ENCODE measurements at regions not wholly inside any gene's neighbourhood (a gene's known extent, or its start where the extent isn't known, plus 50 kb on each side); places are given as distances from the start of the nearest gene placed in this dataset.

DNA sequence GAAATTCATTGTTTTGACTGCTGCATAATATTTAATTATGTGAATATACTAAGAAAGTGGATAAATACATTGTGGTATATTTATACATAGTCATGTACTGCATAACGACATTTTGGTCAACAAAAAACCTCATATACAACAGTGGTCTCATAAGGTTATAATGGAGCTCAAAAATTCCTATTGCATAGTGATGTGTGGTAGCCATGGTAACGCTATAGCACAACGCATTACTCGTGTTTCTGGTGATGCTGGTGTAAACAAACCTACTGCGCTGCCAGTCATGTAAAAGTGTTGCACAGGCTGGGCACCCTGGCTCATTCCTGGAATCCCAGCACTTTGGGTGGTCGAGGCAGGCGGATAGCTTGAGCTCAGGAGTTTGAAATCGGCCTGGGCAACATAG lies 52.6 kb upstream of the NHLH2 start:
- Histone ChIP-seq H2AFZ (ENCODE audit: low read length, unreplicated experiment) (no peak overlapping the region), H3K27me3 (ENCODE audit: insufficient read depth, low read length) (no peaks in the 10 kb centered on the region), H3K36me3 (ENCODE audit: insufficient read depth, low read length) (no peaks in the 10 kb centered on the region), H3K4me3 (ENCODE audit: low read depth, low read length) (no peak overlapping the region), H3K27ac (ENCODE audit: low read depth, low read length) (no peak overlapping the region), H3K79me2 (ENCODE audit: control insufficient read depth, insufficient read depth, low read length, unreplicated experiment) (no peaks in the 10 kb centered on the region), H3K4me1 (ENCODE audit: control insufficient read depth, insufficient read depth, low read length, unreplicated experiment) (no peaks in the 10 kb centered on the region)

- Histone ChIP-seq H2AFZ (ENCODE audit: low read length, unreplicated experiment) (no peak overlapping the region), H3K27ac (ENCODE audit: low read depth, low read length) (no peak overlapping the region), H3K79me2 (ENCODE audit: control insufficient read depth, insufficient read depth, low read length, unreplicated experiment) (no peaks in the 10 kb centered on the region), H3K36me3 (ENCODE audit: insufficient read depth, low read length) (no peaks in the 10 kb centered on the region), H3K27me3 (ENCODE audit: insufficient read depth, low read length) (0 out of 2 replicates have a peak, but pooled peaks cover 4% of the 10 kb centered on the region), H3K4me1 (ENCODE audit: control insufficient read depth, insufficient read depth, low read length, unreplicated experiment) (no peaks in the 10 kb centered on the region), H3K4me3 (ENCODE audit: low read depth, low read length) (no peak overlapping the region)
Observed at GRCh38 chr1:115898020-115898419, 57.1 kb upstream of the NHLH2 start.

- H3K4me1 ChIP-seq (ENCODE audit: control insufficient read depth, insufficient read depth, low read length, unreplicated experiment), result no peaks in the 10 kb centered on the region
- no peaks in the 10 kb centered on the region for H3K36me3 ChIP-seq (ENCODE audit: insufficient read depth, low read length)
- H3K4me3 ChIP-seq (ENCODE audit: low read depth, low read length), result no peak overlapping the region
- H3K27me3 ChIP-seq (ENCODE audit: insufficient read depth, low read length), result peaks cover 25% of the 10 kb centered on the region
- H2AFZ ChIP-seq (ENCODE audit: low read length, unreplicated experiment), result no peak overlapping the region
- H3K27ac ChIP-seq (ENCODE audit: low read depth, low read length), result no peak overlapping the region
- no peaks in the 10 kb centered on the region for H3K79me2 ChIP-seq (ENCODE audit: control insufficient read depth, insufficient read depth, low read length, unreplicated experiment)
Observed at GRCh38 chr1:115900856-115901255, 59.9 kb upstream of the NHLH2 start.

DNA sequence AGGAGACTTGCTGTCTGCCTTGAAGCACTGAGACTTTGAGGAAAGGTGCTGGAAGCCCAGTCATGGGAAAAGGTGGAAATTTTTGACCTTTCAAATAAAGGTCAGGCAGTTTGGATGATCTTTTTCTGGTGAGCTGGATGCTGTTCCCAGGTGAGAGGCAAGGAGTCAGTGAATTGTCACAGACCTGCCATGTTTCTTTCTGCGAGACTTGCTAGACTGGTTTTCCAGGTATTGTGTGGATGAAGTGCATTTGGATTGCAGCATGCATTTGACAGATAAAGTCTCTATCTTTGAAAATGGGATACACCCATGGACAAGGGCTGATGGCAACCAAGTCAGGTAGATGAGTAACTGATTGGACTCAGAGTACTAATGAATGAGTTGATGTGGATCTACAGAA lies 65.7 kb upstream of the NHLH2 start:
- Histone ChIP-seq H3K4me3 (ENCODE audit: low read depth, low read length) (no peak overlapping the region), H3K79me2 (ENCODE audit: control insufficient read depth, insufficient read depth, low read length, unreplicated experiment) (no peaks in the 10 kb centered on the region), H3K36me3 (ENCODE audit: insufficient read depth, low read length) (no peaks in the 10 kb centered on the region), H2AFZ (ENCODE audit: low read length, unreplicated experiment) (no peak overlapping the region), H3K27ac (ENCODE audit: low read depth, low read length) (no peak overlapping the region), H3K4me1 (ENCODE audit: control insufficient read depth, insufficient read depth, low read length, unreplicated experiment) (no peaks in the 10 kb centered on the region), H3K27me3 (ENCODE audit: insufficient read depth, low read length) (peaks cover 33% of the 10 kb centered on the region)

GRCh38 chr1:115907092-115907491 lies 66.2 kb upstream of the NHLH2 start:
- no peaks in the 10 kb centered on the region for H3K36me3 ChIP-seq (ENCODE audit: insufficient read depth, low read length)
- no peaks in the 10 kb centered on the region for H3K4me1 ChIP-seq (ENCODE audit: control insufficient read depth, insufficient read depth, low read length, unreplicated experiment)
- H3K79me2 ChIP-seq (ENCODE audit: control insufficient read depth, insufficient read depth, low read length, unreplicated experiment), result no peaks in the 10 kb centered on the region
- no peak overlapping the region for H2AFZ ChIP-seq (ENCODE audit: low read length, unreplicated experiment)
- H3K4me3 ChIP-seq (ENCODE audit: low read depth, low read length), result no peak overlapping the region
- no peak overlapping the region for H3K27ac ChIP-seq (ENCODE audit: low read depth, low read length)
- H3K27me3 ChIP-seq (ENCODE audit: insufficient read depth, low read length), result peaks cover 33% of the 10 kb centered on the region

GRCh38 chr1:115908565-115909274 lies 67.6 kb upstream of the SLC22A15 start:
- no peak overlapping the region for H2AFZ ChIP-seq (ENCODE audit: low read length, unreplicated experiment)
- H3K4me3 ChIP-seq (ENCODE audit: low read depth, low read length), result no peak overlapping the region
- H3K27me3 ChIP-seq (ENCODE audit: insufficient read depth, low read length), result peaks cover 28% of the 10 kb centered on the region
- no peaks in the 10 kb centered on the region for H3K79me2 ChIP-seq (ENCODE audit: control insufficient read depth, insufficient read depth, low read length, unreplicated experiment)
- no peaks in the 10 kb centered on the region for H3K4me1 ChIP-seq (ENCODE audit: control insufficient read depth, insufficient read depth, low read length, unreplicated experiment)
- H3K27ac ChIP-seq (ENCODE audit: low read depth, low read length), result no peak overlapping the region
- no peaks in the 10 kb centered on the region for H3K36me3 ChIP-seq (ENCODE audit: insufficient read depth, low read length)

GRCh38 chr1:115910231-115910630 lies 66.1 kb upstream of the SLC22A15 start:
- Histone ChIP-seq H3K27ac (ENCODE audit: low read depth, low read length) (no peak overlapping the region), H3K4me1 (ENCODE audit: control insufficient read depth, insufficient read depth, low read length, unreplicated experiment) (no peaks in the 10 kb centered on the region), H3K79me2 (ENCODE audit: control insufficient read depth, insufficient read depth, low read length, unreplicated experiment) (no peaks in the 10 kb centered on the region), H3K36me3 (ENCODE audit: insufficient read depth, low read length) (no peaks in the 10 kb centered on the region), H3K4me3 (ENCODE audit: low read depth, low read length) (no peak overlapping the region), H3K27me3 (ENCODE audit: insufficient read depth, low read length) (peaks cover 17% of the 10 kb centered on the region; the same call in 1 of the 2 replicates), H2AFZ (ENCODE audit: low read length, unreplicated experiment) (no peak overlapping the region)

DNA sequence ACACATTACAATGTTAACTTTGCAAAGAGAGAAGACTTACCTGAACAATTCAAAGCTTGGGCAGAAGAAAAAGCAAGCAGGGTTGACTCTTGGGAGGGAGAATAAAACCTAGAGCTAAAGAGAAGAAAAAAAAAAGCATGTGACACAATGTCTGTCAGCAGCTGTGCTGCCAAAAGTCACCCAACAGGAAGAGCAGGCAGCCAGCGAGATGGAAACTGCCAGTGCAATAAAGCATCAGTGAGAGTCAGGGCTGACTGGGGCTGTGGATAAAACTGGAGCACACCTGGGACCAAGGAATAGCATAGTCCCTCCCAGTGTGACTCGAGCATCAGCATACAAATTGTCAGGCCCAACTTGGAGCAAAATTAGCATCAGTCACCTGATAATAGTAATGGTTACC lies 65.0 kb upstream of the SLC22A15 start:
- H3K4me1 ChIP-seq (ENCODE audit: control insufficient read depth, insufficient read depth, low read length, unreplicated experiment), result no peaks in the 10 kb centered on the region
- H3K36me3 ChIP-seq (ENCODE audit: insufficient read depth, low read length), result no peaks in the 10 kb centered on the region
- no peak overlapping the region for H2AFZ ChIP-seq (ENCODE audit: low read length, unreplicated experiment)
- H3K27me3 ChIP-seq (ENCODE audit: insufficient read depth, low read length), result peaks cover 7% of the 10 kb centered on the region; the same call in 1 of the 2 replicates
- H3K79me2 ChIP-seq (ENCODE audit: control insufficient read depth, insufficient read depth, low read length, unreplicated experiment), result no peaks in the 10 kb centered on the region
- no peak overlapping the region for H3K27ac ChIP-seq (ENCODE audit: low read depth, low read length)
- no peak overlapping the region for H3K4me3 ChIP-seq (ENCODE audit: low read depth, low read length)

GRCh38 chr1:115912116-115912515 lies 64.2 kb upstream of the SLC22A15 start:
- Histone ChIP-seq H3K27ac (ENCODE audit: low read depth, low read length) (no peak overlapping the region), H3K36me3 (ENCODE audit: insufficient read depth, low read length) (no peaks in the 10 kb centered on the region), H2AFZ (ENCODE audit: low read length, unreplicated experiment) (no peak overlapping the region), H3K4me3 (ENCODE audit: low read depth, low read length) (no peak overlapping the region), H3K4me1 (ENCODE audit: control insufficient read depth, insufficient read depth, low read length, unreplicated experiment) (no peaks in the 10 kb centered on the region), H3K79me2 (ENCODE audit: control insufficient read depth, insufficient read depth, low read length, unreplicated experiment) (no peaks in the 10 kb centered on the region), H3K27me3 (ENCODE audit: insufficient read depth, low read length) (no peaks in the 10 kb centered on the region)

DNA sequence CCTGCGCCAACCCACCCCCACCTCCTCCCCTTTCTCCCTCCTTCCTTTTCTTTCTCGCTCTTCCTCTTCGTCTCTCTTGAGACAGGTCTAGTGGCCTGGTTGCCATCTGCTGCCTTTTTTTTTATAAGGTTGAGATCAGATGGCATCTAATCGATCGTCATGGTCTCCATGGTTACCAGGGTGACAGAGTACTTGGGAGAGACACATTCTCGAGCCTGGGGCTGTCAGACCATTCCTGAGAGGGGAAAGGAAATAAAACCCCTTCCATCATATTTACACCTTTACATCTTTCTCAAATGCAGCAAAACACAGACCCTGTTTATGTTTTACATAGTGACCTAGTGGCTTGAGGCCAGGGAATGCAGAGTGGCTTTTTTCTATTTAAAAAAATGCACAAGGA lies 53.5 kb upstream of the SLC22A15 start:
- peak overlapping the region; percentile 8 for H2AFZ ChIP-seq (ENCODE audit: low read length, unreplicated experiment)
- no peaks in the 10 kb centered on the region for H3K4me1 ChIP-seq (ENCODE audit: control insufficient read depth, insufficient read depth, low read length, unreplicated experiment)
- H3K27ac ChIP-seq (ENCODE audit: low read depth, low read length), result no peak overlapping the region
- no peaks in the 10 kb centered on the region for H3K27me3 ChIP-seq (ENCODE audit: insufficient read depth, low read length)
- H3K79me2 ChIP-seq (ENCODE audit: control insufficient read depth, insufficient read depth, low read length, unreplicated experiment), result no peaks in the 10 kb centered on the region
- no peaks in the 10 kb centered on the region for H3K36me3 ChIP-seq (ENCODE audit: insufficient read depth, low read length)
- H3K4me3 ChIP-seq (ENCODE audit: low read depth, low read length), result no peak overlapping the region

- Histone ChIP-seq H3K27me3 (ENCODE audit: insufficient read depth, low read length) (no peaks in the 10 kb centered on the region), H3K4me3 (ENCODE audit: low read depth, low read length) (no peak overlapping the region), H3K79me2 (ENCODE audit: control insufficient read depth, insufficient read depth, low read length, unreplicated experiment) (no peaks in the 10 kb centered on the region), H3K36me3 (ENCODE audit: insufficient read depth, low read length) (no peaks in the 10 kb centered on the region), H2AFZ (ENCODE audit: low read length, unreplicated experiment) (no peak overlapping the region), H3K4me1 (ENCODE audit: control insufficient read depth, insufficient read depth, low read length, unreplicated experiment) (peaks cover 5% of the 10 kb centered on the region), H3K27ac (ENCODE audit: low read depth, low read length) (no peak overlapping the region)
Observed at GRCh38 chr1:115924770-115925169, 51.5 kb upstream of the SLC22A15 start.
